B cell (primary cell): ENCODE measurements at regions not wholly inside any gene's neighbourhood (a gene's known extent, or its start where the extent isn't known, plus 50 kb on each side); places are given as distances from the start of the nearest gene placed in this dataset.

Experiments
- ATAC-seq: fragments of 200-7000 bp; cut with Tn5 transposase; one replicate; pipeline ENCODE4 v1.10.0; 2021; ENCODE audit warnings: low read depth, mild to moderate bottlenecking, moderate number of reproducible peaks, moderate library complexity
- CTCF ChIA-PET: fragments of 350-600 bp; sonication (Branson Sonifier 250); formaldehyde crosslinking; loops from one replicate; lab custom pipeline; 2021; ENCODE audit warnings: antibody characterized with exemption, inconsistent platforms; lab: Charles Lee
- POLR2A ChIA-PET: fragments of 350-600 bp; sonication (Branson Sonifier 250); formaldehyde crosslinking; loops from one replicate; lab custom pipeline; 2021; ENCODE audit warnings: antibody characterized with exemption; lab: Charles Lee
- DNase-seq: peaks from one replicate; pipeline ENCODE4 v3.0.0; 2013
- H2AFZ ChIP-seq: 2 replicates; pipeline ENCODE4 v1.6.1; 2012; ENCODE audit warnings: mild to moderate bottlenecking, low read depth, low read length; ENCODE audit not compliant: insufficient read depth, poor library complexity, severe bottlenecking
- H3K27ac ChIP-seq, 2 donors: 1 replicate in 1 of 2; 2 replicates in 1 of 2; pipeline ENCODE4 v1.5.1; 2012 to 2013; ENCODE audit warnings: low read length in 2 of 2, mild to moderate bottlenecking in 2 of 2, moderate library complexity in 1 of 2
- H3K27me3 ChIP-seq, 4 experiments: fragments of 200-600 bp in 1 of 4; sonication (generic) in 1 of 4; replicated peaks in 1 of 4; 1 replicate in 2 of 4; 2 replicates in 2 of 4; pipeline versions ENCODE4 v1.6.1 to v1.7.0; 2013 to 2016; ENCODE audit warnings: low read length in 3 of 4, mild to moderate bottlenecking in 2 of 4, mixed read lengths in 1 of 4, moderate library complexity in 1 of 4; ENCODE audit not compliant: insufficient read depth in 4 of 4, control insufficient read depth in 3 of 4; ENCODE audit errors: control extremely low read depth in 1 of 4
- H3K36me3 ChIP-seq, 2 experiments: replicated peaks in 1 of 2; 1 replicate in 1 of 2; 2 replicates in 1 of 2; pipeline versions ENCODE4 v1.6.1 to v1.7.1; 2013; ENCODE audit warnings: low read length in 1 of 2; ENCODE audit not compliant: insufficient read depth in 2 of 2, control insufficient read depth in 1 of 2; ENCODE audit errors: control extremely low read depth in 1 of 2, extremely low read depth in 1 of 2
- H3K4me1 ChIP-seq, 2 donors: fragments of 200-600 bp in 1 of 2; sonication (generic) in 1 of 2; 1 replicate in 1 of 2; 2 replicates in 1 of 2; pipeline versions ENCODE4 v1.5.1 to v1.6.1; 2013 to 2017; ENCODE audit warnings: low read length in 2 of 2; ENCODE audit not compliant: control insufficient read depth in 2 of 2, insufficient read depth in 2 of 2
- H3K4me2 ChIP-seq: replicated peaks from 2 replicates; pipeline ENCODE3; 2012; ENCODE audit warnings: mild to moderate bottlenecking, low read depth, low read length; ENCODE audit not compliant: poor library complexity, severe bottlenecking
- H3K4me3 ChIP-seq, 5 experiments: fragments of 200-600 bp in 1 of 5; sonication (generic) in 1 of 5; 1 replicate in 3 of 5; 2 replicates in 2 of 5; pipeline versions ENCODE4 v1.5.1 to v1.7.0; 2011 to 2016; ENCODE audit warnings: low read length in 4 of 5, mild to moderate bottlenecking in 4 of 5, low read depth in 2 of 5, control low read depth in 1 of 5, moderate library complexity in 1 of 5; ENCODE audit not compliant: insufficient read depth in 1 of 5; ENCODE audit errors: control extremely low read depth in 1 of 5, extremely low read depth in 1 of 5
- H3K79me2 ChIP-seq: fragments of 200-600 bp; sonication (generic); one replicate; pipeline ENCODE4 v1.6.0; 2016; ENCODE audit warnings: low read length; ENCODE audit not compliant: control insufficient read depth, insufficient read depth
- H3K9ac ChIP-seq: fragments of 200-600 bp; sonication (generic); 2 replicates; pipeline ENCODE4 v1.6.1; 2017; ENCODE audit warnings: mild to moderate bottlenecking, low read length, moderate library complexity
- H3K9me3 ChIP-seq, 3 donors: one replicate each; pipeline versions ENCODE4 v1.6.1 to v1.7.1; 2013; ENCODE audit warnings: low read length in 2 of 3; ENCODE audit not compliant: control insufficient read depth in 2 of 3, insufficient read depth in 1 of 3; ENCODE audit errors: control extremely low read depth in 1 of 3
- H4K20me1 ChIP-seq: 2 replicates; pipeline ENCODE4 v1.6.0; 2012; ENCODE audit warnings: mild to moderate bottlenecking, low read length; ENCODE audit not compliant: insufficient read depth, control insufficient read depth, poor library complexity, severe bottlenecking
- H3K27ac Mint-ChIP-seq: one replicate; pipeline ENCODE4 v1.8.0; 2021; ENCODE audit warnings: mixed read lengths
- H3K27me3 Mint-ChIP-seq: one replicate; pipeline ENCODE4 v1.8.0; 2021; ENCODE audit warnings: mixed read lengths
- H3K4me1 Mint-ChIP-seq: one replicate; pipeline ENCODE4 v1.8.0; 2021; ENCODE audit warnings: mixed read lengths
- H3K4me3 Mint-ChIP-seq: one replicate; pipeline ENCODE4 v1.8.0; 2021; ENCODE audit warnings: mixed read lengths
- H3K9me3 Mint-ChIP-seq: one replicate; pipeline ENCODE4 v1.8.0; 2022; ENCODE audit warnings: mixed read lengths; ENCODE audit not compliant: insufficient read depth
- EZH2 ChIP-seq: IDR thresholded peaks from 2 replicates; pipeline ENCODE4 v1.6.1; 2012; ENCODE audit warnings: borderline replicate concordance, low read depth, mild to moderate bottlenecking, moderate library complexity, low read length; ENCODE audit not compliant: insufficient read depth, poor library complexity, severe bottlenecking
- WGBS: methylation state at CpG from one replicate; pipeline ENCODE4 v1.1.5; 2013; ENCODE audit warnings: missing lambda C conversion rate; ENCODE audit not compliant: insufficient coverage; 5-methylcytosine and 5-hydroxymethylcytosine counted together
- intact Hi-C: fragments of 100-400 bp; cut with micrococcal nuclease; formaldehyde crosslinking; loops from one replicate; pipeline ENCODE4 v1.10.0; 2022
- TF ChIP-seq, protein P1 (sequence below): fragments of 200-600 bp; IDR thresholded peaks from one replicate; pipeline ENCODE4 v1.8.0; 2022; ENCODE audit warnings: antibody characterized with exemption, mild to moderate bottlenecking

DNA sequence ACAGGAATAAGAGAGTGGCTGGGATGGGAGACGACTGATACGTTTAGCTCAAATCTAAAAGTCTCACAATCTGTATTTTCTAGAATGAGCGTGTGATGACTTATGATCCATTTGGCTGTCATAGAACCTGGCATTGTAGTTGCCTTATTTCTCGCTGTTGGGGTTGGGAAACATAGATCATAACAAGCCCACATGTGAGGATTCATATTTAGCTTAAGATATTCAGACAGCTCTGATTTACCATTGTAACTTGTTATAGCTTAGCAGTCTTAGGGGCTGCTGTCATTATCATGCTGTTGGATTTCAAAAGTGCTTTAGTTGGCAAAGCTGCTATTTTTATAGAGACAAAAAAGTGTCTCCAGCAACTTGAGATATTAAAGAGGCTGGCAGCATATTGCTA lies 871.3 kb downstream of the ZPLD1 start:
- Histone ChIP-seq H3K4me3 (no peak overlapping the region), H3K4me1 (no peaks in the 10 kb centered on the region), H3K9me3 (no peaks in the 10 kb centered on the region), H3K27me3 (no peaks in the 10 kb centered on the region), H3K27ac (no peak overlapping the region), H4K20me1 (no peaks in the 10 kb centered on the region), H3K79me2 (no peaks in the 10 kb centered on the region), H3K9ac (no peak overlapping the region), H3K36me3 (no peaks in the 10 kb centered on the region), H3K4me2 (no peak overlapping the region), H2AFZ (no peak overlapping the region)
- intact Hi-C loops, result no loop called here
- TF ChIP-seq, protein P1, sequence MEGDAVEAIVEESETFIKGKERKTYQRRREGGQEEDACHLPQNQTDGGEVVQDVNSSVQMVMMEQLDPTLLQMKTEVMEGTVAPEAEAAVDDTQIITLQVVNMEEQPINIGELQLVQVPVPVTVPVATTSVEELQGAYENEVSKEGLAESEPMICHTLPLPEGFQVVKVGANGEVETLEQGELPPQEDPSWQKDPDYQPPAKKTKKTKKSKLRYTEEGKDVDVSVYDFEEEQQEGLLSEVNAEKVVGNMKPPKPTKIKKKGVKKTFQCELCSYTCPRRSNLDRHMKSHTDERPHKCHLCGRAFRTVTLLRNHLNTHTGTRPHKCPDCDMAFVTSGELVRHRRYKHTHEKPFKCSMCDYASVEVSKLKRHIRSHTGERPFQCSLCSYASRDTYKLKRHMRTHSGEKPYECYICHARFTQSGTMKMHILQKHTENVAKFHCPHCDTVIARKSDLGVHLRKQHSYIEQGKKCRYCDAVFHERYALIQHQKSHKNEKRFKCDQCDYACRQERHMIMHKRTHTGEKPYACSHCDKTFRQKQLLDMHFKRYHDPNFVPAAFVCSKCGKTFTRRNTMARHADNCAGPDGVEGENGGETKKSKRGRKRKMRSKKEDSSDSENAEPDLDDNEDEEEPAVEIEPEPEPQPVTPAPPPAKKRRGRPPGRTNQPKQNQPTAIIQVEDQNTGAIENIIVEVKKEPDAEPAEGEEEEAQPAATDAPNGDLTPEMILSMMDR, result no peak
- no peak for TF ChIP-seq EZH2
- 100% methylated on average over 1 of the region's 4 CpGs for WGBS
- Mint-ChIP-seq H3K4me3 (no peak overlapping the region), H3K27me3 (no peaks in the 10 kb centered on the region), H3K9me3 (no peaks in the 10 kb centered on the region), H3K27ac (no peak overlapping the region), H3K4me1 (no peaks in the 10 kb centered on the region)
- no peak for DNase-seq
- ChIA-PET CTCF (no interaction called here), POLR2A (no interaction called here)
- ATAC-seq, result no peak

DNA sequence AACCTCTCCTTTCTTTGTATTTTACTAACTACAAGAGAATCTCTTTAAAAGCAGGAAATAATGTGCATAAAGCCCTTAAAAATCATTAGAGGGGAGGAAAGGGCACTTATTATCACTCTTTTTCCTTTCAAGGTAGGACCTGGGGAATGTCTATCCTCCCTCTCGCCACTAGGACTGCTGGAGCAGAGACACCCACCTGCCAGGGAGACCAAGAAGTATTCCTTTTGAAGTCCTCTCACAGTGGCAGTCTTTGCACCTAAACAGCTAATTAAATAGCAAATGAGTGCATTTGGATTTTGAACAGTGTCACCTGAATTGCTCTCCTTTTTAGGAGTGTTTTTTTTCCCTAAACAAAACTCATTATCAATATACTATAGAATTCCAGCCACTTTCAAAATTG lies 874.1 kb downstream of the ZPLD1 start:
- TF ChIP-seq, protein P1, result no peak
- no peak for TF ChIP-seq EZH2
- no peaks in the 10 kb centered on the region for H3K27me3 ChIP-seq
- DNase-seq (no peak), ATAC-seq (no peak)
- no peak overlapping the region for H2AFZ ChIP-seq
- no peaks in the 10 kb centered on the region for H3K4me1 ChIP-seq
- no peaks in the 10 kb centered on the region for H3K36me3 ChIP-seq
- no peak overlapping the region for H3K4me3 ChIP-seq
- POLR2A ChIA-PET, result no interaction called here
- H3K9ac ChIP-seq, result no peak overlapping the region
- Mint-ChIP-seq H3K27me3 (no peaks in the 10 kb centered on the region), H3K27ac (no peak overlapping the region), H3K4me1 (no peaks in the 10 kb centered on the region), H3K4me3 (no peak overlapping the region), H3K9me3 (no peaks in the 10 kb centered on the region)
- H3K9me3 ChIP-seq, result no peaks in the 10 kb centered on the region
- CTCF ChIA-PET, result no interaction called here
- no peaks in the 10 kb centered on the region for H3K79me2 ChIP-seq
- intact Hi-C loops, result no loop called here
- no peak overlapping the region for H3K27ac ChIP-seq
- no CpG with 5 or more reads among the region's 1 CpG for WGBS
- no peak overlapping the region for H3K4me2 ChIP-seq
- H4K20me1 ChIP-seq, result no peaks in the 10 kb centered on the region
